GM12891 (cell line): ENCODE measurements at regions not wholly inside any gene's neighbourhood (a gene's known extent, or its start where the extent isn't known, plus 50 kb on each side); places are given as distances from the start of the nearest gene placed in this dataset.
"Not testable (repeated sequence)": the region's sequence is repeated elsewhere in the genome, so short reads cannot be mapped to it uniquely, and the experiment has no call there.

Source experiments
- DNase-seq: peaks from one replicate; pipeline ENCODE4 v3.0.0; 2011; ENCODE audit warnings: low spot score; ENCODE audit not compliant: insufficient read length
- FAIRE-seq: peaks from 2 replicates; lab custom pipeline; 2011; peaks lifted over from hg19 to GRCh38; lab: Jason Lieb, UNC
- PAX5 ChIP-seq: IDR thresholded peaks from 2 replicates; pipeline ENCODE4 v1.6.1; 2011; ENCODE audit warnings: low read length, moderate library complexity, mild to moderate bottlenecking; ENCODE audit not compliant: insufficient read depth, severe bottlenecking
- POLR2A ChIP-seq: IDR thresholded peaks from 2 replicates; pipeline ENCODE4 v1.6.1; 2011; ENCODE audit warnings: low read depth, low read length, control low read depth
- POLR2AphosphoS5 ChIP-seq: IDR thresholded peaks from 2 replicates; pipeline ENCODE4 v1.6.1; 2011; ENCODE audit warnings: low read depth, low read length, control low read depth
- POU2F2 ChIP-seq: IDR thresholded peaks from 2 replicates; pipeline ENCODE4 v1.6.1; 2011; ENCODE audit warnings: low read depth, mild to moderate bottlenecking, control low read depth, low read length, moderate library complexity
- SPI1 ChIP-seq: IDR thresholded peaks from 2 replicates; pipeline ENCODE4 v1.6.1; 2011; ENCODE audit warnings: low read depth, low read length, control low read depth
- TAF1 ChIP-seq: IDR thresholded peaks from 2 replicates; pipeline ENCODE4 v1.6.1; 2011; ENCODE audit warnings: low read depth, low read length, control low read depth

- DNase-seq (no peak), FAIRE-seq (no peak)
- TF ChIP-seq POLR2AphosphoS5, result no peak
- no peak for TF ChIP-seq POLR2A
- no peak for TF ChIP-seq TAF1
- no peak for TF ChIP-seq POU2F2
- TF ChIP-seq SPI1, result no peak
- no peak for TF ChIP-seq PAX5
Measured at GRCh38 chr12:84397263-84397662, 515.3 kb downstream of the SLC6A15 start.

DNA sequence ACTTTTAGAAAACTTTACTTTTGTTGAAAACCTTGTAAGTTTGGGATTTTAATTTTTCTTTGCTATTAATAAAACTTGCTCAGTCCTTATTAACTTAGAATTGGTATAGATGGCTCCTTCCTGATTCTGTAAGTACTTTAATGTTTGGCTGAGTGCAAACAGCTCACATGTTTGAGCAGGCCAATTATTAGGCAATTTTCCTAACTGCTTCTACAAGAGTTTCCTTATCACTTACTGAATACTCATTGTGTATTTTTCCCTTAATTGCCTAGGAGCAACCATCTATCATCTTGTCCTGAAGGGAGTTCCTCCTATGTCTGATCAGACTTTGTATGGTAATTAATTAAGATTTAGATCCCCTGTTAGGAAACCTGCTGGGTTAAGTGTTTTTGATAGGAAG lies 521.4 kb downstream of the SLC6A15 start:
- DNase-seq, FAIRE-seq: not testable (repeated sequence)

DNA sequence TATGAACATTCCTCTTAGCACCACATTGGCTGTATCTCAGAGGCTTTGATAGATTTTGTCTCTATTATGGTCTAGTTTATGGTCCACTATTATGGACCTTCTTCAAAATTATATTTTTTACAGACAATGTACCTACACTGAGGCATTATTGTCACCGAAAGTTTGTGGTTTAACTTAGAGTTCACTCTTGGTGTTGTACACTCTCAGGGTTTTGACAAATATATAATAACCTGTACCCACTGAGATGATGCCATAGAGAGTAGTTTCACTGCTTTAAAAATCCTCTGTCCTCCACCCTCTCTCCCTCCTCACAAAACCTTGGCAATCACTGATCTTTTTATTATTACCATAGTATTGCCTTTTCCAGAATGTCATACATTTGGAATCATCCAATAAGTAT lies 528.2 kb downstream of the SLC6A15 start:
- no peak for DNase-seq
- FAIRE-seq, result no peak
- TF ChIP-seq SPI1, result no peak
- no peak for TF ChIP-seq POU2F2
- no peak for TF ChIP-seq TAF1
- TF ChIP-seq POLR2AphosphoS5, result no peak
- no peak for TF ChIP-seq POLR2A
- TF ChIP-seq PAX5, result no peak

DNA sequence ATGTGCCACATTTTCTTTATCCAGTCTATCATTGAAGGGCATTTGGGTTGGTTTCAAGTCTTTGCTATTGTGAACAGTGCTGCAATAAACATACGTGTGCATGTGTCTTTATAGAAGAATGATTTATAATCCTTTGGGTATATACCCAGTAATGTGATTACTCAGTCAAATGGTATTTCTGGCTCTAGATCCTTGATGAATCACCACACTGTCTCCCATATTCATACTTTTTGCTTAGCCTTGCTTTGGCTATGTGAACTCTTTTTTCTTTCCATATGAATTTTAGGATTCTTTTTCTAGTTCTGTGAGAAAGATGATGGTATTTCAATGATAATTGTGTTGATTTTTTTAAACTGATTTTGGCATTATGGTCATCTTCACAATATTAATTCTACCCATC lies 530.1 kb downstream of the SLC6A15 start:
- DNase-seq, FAIRE-seq: not testable (repeated sequence)

DNA sequence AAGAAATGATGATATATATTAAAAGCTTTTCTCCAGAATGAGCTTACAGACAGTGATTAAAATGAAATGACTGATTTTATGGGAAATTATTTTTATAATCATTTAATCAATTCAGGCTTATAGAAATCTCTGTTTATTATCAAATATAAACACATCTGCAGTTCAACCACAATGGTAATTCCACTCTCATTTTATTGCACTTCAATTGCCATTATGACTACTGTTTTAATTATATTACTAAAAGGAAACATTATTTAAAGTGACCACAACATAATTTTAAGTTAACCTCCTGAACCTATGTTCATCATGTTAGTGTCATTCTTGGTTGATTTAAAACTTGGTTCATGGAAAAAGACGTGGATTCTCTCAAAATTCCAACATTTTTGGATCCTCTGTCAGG lies 536.3 kb downstream of the SLC6A15 start:
- FAIRE-seq, result no peak
- TF ChIP-seq POLR2A (no peak), SPI1 (no peak), POU2F2 (no peak), POLR2AphosphoS5 (no peak), TAF1 (no peak), PAX5 (no peak)

GRCh38 chr12:84375449-84376170 lies 537.0 kb downstream of the SLC6A15 start:
- no peak for FAIRE-seq

More for the DNA sequence above, 536.3 kb downstream of the SLC6A15 start:
- DNase-seq, result no peak

DNA sequence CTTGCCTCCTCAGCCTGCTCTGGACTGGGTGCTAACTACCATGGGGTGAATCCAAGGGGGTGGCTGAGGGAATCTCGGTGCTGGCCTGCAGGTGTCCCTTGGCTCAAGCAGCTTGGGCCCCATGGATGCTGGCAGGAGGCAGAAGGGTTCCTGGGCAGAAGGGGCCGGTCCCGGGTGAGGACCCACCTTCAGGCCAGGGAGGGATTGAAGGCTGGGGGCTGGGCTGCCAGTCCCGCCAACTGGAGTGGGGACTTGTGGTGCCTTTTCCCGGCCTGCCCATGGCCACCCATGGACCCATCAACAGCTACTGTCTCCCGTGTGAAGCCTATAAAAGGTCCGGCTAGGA lies 550.1 kb downstream of the SLC6A15 start:
- DNase-seq, result no peak

More at GRCh38 chr12:84375449-84376170, 537.0 kb downstream of the SLC6A15 start:
- no peak for DNase-seq
- TF ChIP-seq POU2F2 (no peak), POLR2A (no peak), SPI1 (no peak), POLR2AphosphoS5 (no peak), TAF1 (no peak), PAX5 (no peak)

DNA sequence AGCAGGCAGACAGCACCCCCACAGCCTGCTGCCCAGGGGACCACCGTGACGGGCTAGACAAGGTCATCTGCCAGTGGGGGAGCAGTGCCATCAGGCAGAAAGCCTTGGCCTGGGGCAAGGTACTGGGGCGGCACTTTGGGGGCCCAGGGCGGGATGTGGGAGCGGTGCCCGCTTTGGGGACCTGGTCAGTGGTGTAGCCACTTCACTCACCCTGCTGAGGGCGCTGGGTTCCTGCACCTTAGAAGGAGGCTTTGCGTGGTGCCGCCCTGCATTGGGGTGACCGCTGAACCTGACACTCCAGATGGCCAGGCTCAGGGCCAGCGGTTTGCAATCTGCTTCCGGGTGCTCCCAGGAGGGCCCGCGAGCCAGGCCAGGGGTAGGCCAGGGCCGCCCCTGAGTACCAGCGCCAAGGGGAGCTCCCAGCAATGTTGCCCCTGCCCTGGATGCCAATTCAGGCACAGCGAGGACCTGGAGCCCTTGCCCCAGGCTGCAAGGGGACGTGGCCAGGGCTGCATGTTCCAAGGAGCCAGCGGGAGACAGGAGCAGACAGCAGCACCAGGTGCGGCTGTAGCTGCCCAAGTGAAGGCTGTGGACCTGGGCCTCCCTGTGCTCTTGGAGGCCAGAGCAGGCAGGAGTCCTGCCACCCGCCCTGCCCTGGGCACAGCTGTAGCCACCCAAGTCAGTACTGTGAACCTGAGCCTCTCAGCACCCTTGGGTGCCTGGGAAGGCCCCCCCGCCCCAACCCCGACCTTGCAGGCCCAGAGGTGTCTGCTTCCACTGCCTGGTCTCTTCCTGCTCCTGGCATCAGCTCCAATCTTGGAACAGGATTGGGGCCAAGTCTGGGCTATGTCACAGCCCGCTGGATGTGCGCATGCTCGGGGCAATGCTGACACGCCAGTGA lies 550.7 kb downstream of the SLC6A15 start:
- DNase-seq (no peak), FAIRE-seq (no peak)
- TF ChIP-seq POLR2AphosphoS5, result no peak
- no peak for TF ChIP-seq TAF1
- no peak for TF ChIP-seq POU2F2
- TF ChIP-seq SPI1, result no peak
- no peak for TF ChIP-seq PAX5
- TF ChIP-seq POLR2A, result no peak

More for the DNA sequence above, 550.1 kb downstream of the SLC6A15 start:
- TF ChIP-seq POU2F2 (no peak), POLR2AphosphoS5 (no peak), SPI1 (no peak), TAF1 (no peak), POLR2A (no peak), PAX5 (no peak)
- no peak for FAIRE-seq

DNA sequence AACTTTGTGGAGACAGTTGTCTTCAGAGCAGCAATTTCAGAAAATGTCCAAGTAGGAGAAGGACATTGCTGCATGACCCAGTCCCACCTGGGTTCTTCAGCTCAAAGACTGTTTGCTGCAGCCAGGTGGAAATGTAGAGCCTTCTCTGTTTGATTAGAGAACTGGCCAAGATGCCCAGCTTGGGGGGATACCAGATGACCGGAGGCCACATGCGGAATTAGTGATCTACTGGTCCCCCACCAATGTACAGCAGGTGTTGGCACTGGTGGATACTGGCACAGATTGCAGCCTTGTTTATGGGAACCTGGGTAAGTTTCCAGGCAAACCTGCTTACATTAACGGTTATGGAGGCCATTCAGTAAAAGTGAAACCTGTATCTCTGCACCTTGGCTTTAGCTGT lies 555.3 kb downstream of the SLC6A15 start:
- FAIRE-seq, result no peak

DNA sequence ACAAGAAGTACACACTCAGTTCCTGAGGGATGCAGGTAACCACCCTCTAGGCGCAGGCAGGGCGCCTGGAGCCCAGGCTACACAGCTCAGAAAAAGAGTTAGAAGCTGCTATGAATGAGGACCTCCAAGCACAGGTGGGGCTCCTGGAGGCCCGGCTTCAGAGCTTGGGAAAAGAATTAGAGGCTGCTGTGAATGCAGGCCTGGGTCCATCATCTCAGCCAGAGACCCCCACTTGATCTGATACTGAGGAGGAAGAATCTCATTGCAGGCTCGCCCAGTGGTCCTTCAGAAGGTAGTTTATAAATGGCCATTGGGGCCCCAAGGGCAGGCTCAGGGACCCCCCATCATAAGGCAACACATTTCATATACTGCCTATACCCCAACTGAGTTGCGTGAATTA lies 556.4 kb downstream of the SLC6A15 start:
- DNase-seq (no peak), FAIRE-seq (no peak)
- TF ChIP-seq PAX5 (no peak), POU2F2 (no peak), POLR2AphosphoS5 (no peak)

More for the DNA sequence above, 555.3 kb downstream of the SLC6A15 start:
- DNase-seq, result no peak
- TF ChIP-seq POLR2A (no peak), TAF1 (no peak), SPI1 (no peak), PAX5 (no peak), POU2F2 (no peak), POLR2AphosphoS5 (no peak)
